K562 (cell line): ENCODE measurements at regions not wholly inside any gene's neighbourhood (a gene's known extent, or its start where the extent isn't known, plus 50 kb on each side); places are given as distances from the start of the nearest gene placed in this dataset.

Source experiments
- ZNF174 ChIP-seq: fragments of 250-450 bp; sonication (Bioruptor Pico); IDR thresholded peaks from 2 replicates; pipeline ENCODE4 v1.4.0; 2020; ENCODE audit warnings: mild to moderate bottlenecking
- TF ChIP-seq, protein P1 (sequence below): fragments of 200-600 bp; sonication (generic); IDR thresholded peaks from one replicate; pipeline ENCODE4 v1.6.1; 2012; ENCODE audit warnings: mild to moderate bottlenecking, low read depth, low read length, inconsistent platforms
- TF ChIP-seq, protein P2 (sequence below), 3 experiments: IDR thresholded peaks in 2 of 3; conservative IDR thresholded peaks in 1 of 3; 2 replicates each; pipeline ENCODE4 v1.5.1; 2011 to 2012; ENCODE audit warnings: low read length in 3 of 3, mild to moderate bottlenecking in 3 of 3, control low read depth in 2 of 3, improper control_type of control experiment in 1 of 3, inconsistent platforms in 1 of 3, low read depth in 1 of 3, mixed read lengths in 1 of 3, moderate library complexity in 1 of 3; ENCODE audit not compliant: insufficient read depth in 2 of 3
- TF ChIP-seq, protein P3 (sequence below), 3 experiments: fragments of 200-800 bp in 1 of 3; sonication (Bioruptor generic) in 1 of 3; sonication (generic) in 1 of 3; formaldehyde crosslinking in 1 of 3; IDR thresholded peaks; 2 replicates each; pipeline versions ENCODE4 v1.6.1 to v1.8.0; 2016 to 2022; ENCODE audit warnings: mild to moderate bottlenecking in 2 of 3, missing compliant biosample characterization in 2 of 3, missing genetic modification characterization in 2 of 3, missing genetic modification reagents in 1 of 3
- TF ChIP-seq, protein P4 (sequence below), 2 experiments: fragments of 450-650 bp; formaldehyde crosslinking in 1 of 2; IDR thresholded peaks; 2 replicates each; pipeline versions ENCODE4 v1.4.0 to v1.6.1; 2014 to 2020; ENCODE audit warnings: mild to moderate bottlenecking in 2 of 2, borderline replicate concordance in 1 of 2, low read depth in 1 of 2

DNA sequence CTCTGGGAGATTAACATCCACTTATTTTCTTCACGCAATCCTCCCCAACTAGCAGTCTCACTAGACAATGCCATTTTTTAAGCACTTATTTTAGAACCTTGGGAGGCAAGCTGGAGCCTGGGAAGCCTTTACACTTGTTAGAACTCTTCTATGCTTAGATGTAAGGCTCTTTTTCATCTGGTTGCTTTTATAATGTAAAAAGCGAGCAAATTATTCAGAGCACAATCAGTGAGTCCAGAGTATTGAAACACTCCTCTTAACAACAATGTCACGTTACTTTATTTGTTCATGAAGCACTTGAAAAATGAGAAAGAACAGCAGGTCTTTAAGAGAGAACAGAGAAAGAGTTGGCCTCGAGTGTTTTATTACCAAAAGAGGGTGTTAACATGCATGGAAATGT, 84.1 kb upstream of the SLC8A1 start:
- TF ChIP-seq, protein P1, sequence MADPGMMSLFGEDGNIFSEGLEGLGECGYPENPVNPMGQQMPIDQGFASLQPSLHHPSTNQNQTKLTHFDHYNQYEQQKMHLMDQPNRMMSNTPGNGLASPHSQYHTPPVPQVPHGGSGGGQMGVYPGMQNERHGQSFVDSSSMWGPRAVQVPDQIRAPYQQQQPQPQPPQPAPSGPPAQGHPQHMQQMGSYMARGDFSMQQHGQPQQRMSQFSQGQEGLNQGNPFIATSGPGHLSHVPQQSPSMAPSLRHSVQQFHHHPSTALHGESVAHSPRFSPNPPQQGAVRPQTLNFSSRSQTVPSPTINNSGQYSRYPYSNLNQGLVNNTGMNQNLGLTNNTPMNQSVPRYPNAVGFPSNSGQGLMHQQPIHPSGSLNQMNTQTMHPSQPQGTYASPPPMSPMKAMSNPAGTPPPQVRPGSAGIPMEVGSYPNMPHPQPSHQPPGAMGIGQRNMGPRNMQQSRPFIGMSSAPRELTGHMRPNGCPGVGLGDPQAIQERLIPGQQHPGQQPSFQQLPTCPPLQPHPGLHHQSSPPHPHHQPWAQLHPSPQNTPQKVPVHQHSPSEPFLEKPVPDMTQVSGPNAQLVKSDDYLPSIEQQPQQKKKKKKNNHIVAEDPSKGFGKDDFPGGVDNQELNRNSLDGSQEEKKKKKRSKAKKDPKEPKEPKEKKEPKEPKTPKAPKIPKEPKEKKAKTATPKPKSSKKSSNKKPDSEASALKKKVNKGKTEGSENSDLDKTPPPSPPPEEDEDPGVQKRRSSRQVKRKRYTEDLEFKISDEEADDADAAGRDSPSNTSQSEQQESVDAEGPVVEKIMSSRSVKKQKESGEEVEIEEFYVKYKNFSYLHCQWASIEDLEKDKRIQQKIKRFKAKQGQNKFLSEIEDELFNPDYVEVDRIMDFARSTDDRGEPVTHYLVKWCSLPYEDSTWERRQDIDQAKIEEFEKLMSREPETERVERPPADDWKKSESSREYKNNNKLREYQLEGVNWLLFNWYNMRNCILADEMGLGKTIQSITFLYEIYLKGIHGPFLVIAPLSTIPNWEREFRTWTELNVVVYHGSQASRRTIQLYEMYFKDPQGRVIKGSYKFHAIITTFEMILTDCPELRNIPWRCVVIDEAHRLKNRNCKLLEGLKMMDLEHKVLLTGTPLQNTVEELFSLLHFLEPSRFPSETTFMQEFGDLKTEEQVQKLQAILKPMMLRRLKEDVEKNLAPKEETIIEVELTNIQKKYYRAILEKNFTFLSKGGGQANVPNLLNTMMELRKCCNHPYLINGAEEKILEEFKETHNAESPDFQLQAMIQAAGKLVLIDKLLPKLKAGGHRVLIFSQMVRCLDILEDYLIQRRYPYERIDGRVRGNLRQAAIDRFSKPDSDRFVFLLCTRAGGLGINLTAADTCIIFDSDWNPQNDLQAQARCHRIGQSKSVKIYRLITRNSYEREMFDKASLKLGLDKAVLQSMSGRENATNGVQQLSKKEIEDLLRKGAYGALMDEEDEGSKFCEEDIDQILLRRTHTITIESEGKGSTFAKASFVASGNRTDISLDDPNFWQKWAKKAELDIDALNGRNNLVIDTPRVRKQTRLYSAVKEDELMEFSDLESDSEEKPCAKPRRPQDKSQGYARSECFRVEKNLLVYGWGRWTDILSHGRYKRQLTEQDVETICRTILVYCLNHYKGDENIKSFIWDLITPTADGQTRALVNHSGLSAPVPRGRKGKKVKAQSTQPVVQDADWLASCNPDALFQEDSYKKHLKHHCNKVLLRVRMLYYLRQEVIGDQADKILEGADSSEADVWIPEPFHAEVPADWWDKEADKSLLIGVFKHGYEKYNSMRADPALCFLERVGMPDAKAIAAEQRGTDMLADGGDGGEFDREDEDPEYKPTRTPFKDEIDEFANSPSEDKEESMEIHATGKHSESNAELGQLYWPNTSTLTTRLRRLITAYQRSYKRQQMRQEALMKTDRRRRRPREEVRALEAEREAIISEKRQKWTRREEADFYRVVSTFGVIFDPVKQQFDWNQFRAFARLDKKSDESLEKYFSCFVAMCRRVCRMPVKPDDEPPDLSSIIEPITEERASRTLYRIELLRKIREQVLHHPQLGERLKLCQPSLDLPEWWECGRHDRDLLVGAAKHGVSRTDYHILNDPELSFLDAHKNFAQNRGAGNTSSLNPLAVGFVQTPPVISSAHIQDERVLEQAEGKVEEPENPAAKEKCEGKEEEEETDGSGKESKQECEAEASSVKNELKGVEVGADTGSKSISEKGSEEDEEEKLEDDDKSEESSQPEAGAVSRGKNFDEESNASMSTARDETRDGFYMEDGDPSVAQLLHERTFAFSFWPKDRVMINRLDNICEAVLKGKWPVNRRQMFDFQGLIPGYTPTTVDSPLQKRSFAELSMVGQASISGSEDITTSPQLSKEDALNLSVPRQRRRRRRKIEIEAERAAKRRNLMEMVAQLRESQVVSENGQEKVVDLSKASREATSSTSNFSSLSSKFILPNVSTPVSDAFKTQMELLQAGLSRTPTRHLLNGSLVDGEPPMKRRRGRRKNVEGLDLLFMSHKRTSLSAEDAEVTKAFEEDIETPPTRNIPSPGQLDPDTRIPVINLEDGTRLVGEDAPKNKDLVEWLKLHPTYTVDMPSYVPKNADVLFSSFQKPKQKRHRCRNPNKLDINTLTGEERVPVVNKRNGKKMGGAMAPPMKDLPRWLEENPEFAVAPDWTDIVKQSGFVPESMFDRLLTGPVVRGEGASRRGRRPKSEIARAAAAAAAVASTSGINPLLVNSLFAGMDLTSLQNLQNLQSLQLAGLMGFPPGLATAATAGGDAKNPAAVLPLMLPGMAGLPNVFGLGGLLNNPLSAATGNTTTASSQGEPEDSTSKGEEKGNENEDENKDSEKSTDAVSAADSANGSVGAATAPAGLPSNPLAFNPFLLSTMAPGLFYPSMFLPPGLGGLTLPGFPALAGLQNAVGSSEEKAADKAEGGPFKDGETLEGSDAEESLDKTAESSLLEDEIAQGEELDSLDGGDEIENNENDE: no peak
- TF ChIP-seq, protein P2, sequence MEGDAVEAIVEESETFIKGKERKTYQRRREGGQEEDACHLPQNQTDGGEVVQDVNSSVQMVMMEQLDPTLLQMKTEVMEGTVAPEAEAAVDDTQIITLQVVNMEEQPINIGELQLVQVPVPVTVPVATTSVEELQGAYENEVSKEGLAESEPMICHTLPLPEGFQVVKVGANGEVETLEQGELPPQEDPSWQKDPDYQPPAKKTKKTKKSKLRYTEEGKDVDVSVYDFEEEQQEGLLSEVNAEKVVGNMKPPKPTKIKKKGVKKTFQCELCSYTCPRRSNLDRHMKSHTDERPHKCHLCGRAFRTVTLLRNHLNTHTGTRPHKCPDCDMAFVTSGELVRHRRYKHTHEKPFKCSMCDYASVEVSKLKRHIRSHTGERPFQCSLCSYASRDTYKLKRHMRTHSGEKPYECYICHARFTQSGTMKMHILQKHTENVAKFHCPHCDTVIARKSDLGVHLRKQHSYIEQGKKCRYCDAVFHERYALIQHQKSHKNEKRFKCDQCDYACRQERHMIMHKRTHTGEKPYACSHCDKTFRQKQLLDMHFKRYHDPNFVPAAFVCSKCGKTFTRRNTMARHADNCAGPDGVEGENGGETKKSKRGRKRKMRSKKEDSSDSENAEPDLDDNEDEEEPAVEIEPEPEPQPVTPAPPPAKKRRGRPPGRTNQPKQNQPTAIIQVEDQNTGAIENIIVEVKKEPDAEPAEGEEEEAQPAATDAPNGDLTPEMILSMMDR (IDR thresholded peaks at IDR 0.05 in 2 of 3, conservative IDR thresholded peaks at IDR 0.05 in 1 of 3; ENCODE audit: insufficient read depth in 2 of 3, low read depth in 1 of 3, low read length in 3 of 3): no peak
- TF ChIP-seq, protein P3, sequence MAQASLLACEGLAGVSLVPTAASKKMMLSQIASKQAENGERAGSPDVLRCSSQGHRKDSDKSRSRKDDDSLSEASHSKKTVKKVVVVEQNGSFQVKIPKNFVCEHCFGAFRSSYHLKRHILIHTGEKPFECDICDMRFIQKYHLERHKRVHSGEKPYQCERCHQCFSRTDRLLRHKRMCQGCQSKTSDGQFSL (CRISPR knock-in tag; IDR thresholded peaks at IDR 0.05): no peak
- TF ChIP-seq, protein P3 (tag; IDR thresholded peaks at IDR 0.05): no peak
- TF ChIP-seq ZNF174: no peak
- TF ChIP-seq, protein P4, sequence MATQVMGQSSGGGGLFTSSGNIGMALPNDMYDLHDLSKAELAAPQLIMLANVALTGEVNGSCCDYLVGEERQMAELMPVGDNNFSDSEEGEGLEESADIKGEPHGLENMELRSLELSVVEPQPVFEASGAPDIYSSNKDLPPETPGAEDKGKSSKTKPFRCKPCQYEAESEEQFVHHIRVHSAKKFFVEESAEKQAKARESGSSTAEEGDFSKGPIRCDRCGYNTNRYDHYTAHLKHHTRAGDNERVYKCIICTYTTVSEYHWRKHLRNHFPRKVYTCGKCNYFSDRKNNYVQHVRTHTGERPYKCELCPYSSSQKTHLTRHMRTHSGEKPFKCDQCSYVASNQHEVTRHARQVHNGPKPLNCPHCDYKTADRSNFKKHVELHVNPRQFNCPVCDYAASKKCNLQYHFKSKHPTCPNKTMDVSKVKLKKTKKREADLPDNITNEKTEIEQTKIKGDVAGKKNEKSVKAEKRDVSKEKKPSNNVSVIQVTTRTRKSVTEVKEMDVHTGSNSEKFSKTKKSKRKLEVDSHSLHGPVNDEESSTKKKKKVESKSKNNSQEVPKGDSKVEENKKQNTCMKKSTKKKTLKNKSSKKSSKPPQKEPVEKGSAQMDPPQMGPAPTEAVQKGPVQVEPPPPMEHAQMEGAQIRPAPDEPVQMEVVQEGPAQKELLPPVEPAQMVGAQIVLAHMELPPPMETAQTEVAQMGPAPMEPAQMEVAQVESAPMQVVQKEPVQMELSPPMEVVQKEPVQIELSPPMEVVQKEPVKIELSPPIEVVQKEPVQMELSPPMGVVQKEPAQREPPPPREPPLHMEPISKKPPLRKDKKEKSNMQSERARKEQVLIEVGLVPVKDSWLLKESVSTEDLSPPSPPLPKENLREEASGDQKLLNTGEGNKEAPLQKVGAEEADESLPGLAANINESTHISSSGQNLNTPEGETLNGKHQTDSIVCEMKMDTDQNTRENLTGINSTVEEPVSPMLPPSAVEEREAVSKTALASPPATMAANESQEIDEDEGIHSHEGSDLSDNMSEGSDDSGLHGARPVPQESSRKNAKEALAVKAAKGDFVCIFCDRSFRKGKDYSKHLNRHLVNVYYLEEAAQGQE (IDR thresholded peaks at IDR 0.05; ENCODE audit: borderline replicate concordance): no peak
- TF ChIP-seq, protein P4 (CRISPR knock-in tag; IDR thresholded peaks at IDR 0.05; ENCODE audit: low read depth): no peak
